ENCODE measurements at regions not wholly inside any gene's neighbourhood (a gene's known extent, or its start where the extent isn't known, plus 50 kb on each side); places are given as distances from the start of the nearest gene placed in this dataset.

DNA sequence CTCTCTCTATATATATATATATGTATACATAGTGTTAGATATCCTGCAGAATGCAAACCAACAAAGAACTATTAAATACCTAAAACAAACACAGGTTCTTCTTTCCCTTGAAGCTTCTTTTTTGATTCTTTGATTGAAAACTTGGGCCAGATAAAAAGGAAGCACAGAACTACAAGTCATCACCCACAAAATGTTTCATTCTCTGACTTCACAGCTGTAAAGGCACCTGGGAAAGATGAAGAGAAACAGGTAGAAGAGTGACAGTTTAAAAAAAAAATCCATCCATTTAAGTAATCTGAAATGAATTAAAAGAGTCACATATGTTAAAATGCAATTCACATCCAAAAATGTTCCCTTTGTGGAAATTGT lies 90.7 kb upstream of the FNDC3A start:
- no peak for TF ChIP-seq CTCF (IDR thresholded peaks at IDR 0.05; ENCODE audit: borderline replicate concordance, insufficient read depth, low read depth, low read length)
- H3K4me3 ChIP-seq (ENCODE audit: low read depth, low read length) = no peak overlapping the region

GRCh38 chr13:48888613-48889012 lies 87.1 kb upstream of the FNDC3A start:
- H3K4me3 ChIP-seq (ENCODE audit: low read depth, low read length) = no peak overlapping the region
- no peak for TF ChIP-seq CTCF (IDR thresholded peaks at IDR 0.05; ENCODE audit: borderline replicate concordance, insufficient read depth, low read depth, low read length)

GRCh38 chr13:48890391-48890790 lies 85.3 kb upstream of the FNDC3A start:
- TF ChIP-seq CTCF (IDR thresholded peaks at IDR 0.05; ENCODE audit: borderline replicate concordance, insufficient read depth, low read depth, low read length) = no peak

DNA sequence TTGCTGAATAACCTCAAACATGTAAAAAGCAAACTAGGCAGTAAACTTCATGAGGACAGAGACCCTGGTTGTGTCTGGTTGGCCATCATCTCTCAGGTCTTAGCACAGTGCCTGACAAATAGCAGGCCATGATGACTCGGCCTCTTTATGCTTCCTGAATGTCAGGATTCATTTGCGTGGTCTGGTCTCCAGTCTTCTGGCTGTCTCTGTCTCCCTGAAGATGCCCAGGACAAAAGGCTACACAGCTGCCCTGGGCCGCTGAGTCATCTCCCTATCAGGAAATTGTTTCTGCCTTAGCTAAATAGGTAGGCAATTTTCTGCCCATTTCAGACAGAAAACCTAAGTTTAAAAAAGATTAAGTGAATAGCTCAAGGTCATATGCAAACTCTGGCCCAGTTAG lies 84.1 kb upstream of the FNDC3A start:
- no peak overlapping the region for H3K4me3 ChIP-seq (ENCODE audit: low read depth, low read length)

More at GRCh38 chr13:48890391-48890790, 85.3 kb upstream of the FNDC3A start:
- no peak overlapping the region for H3K4me3 ChIP-seq (ENCODE audit: low read depth, low read length)

DNA sequence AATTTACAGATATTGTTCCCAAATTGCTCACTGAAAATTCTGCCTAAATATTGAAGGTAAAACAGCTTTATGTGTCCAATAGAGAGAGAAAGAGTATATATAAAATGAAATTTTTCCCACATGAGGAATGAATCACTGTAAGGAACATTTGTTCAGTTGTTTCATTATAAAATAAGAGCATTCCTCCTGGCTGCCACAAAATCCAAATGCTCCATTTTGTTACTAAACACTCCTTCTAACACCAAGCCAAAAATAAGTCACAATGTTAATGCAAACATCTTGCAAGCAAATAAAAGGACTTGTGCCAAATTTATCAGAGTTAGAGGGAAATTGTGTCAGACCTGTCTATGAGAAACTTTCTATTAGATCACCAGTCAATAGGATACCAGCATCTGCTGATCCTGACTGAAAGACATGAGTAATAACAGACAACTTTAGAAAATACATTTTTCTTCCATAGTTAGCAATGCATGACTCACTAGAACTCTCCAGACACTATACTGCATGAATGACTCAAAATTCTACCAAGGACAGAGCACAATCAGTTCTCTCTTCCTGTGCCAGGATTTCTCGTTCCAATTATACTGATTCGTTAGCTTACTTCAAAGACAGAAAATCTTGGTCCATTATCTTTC lies 83.5 kb upstream of the FNDC3A start:
- no peak overlapping the region for H3K4me3 ChIP-seq (ENCODE audit: low read depth, low read length)
- no peak for TF ChIP-seq CTCF (IDR thresholded peaks at IDR 0.05; ENCODE audit: borderline replicate concordance, insufficient read depth, low read depth, low read length)

More for the DNA sequence above, 84.1 kb upstream of the FNDC3A start:
- TF ChIP-seq CTCF (IDR thresholded peaks at IDR 0.05; ENCODE audit: borderline replicate concordance, insufficient read depth, low read depth, low read length) = no peak

DNA sequence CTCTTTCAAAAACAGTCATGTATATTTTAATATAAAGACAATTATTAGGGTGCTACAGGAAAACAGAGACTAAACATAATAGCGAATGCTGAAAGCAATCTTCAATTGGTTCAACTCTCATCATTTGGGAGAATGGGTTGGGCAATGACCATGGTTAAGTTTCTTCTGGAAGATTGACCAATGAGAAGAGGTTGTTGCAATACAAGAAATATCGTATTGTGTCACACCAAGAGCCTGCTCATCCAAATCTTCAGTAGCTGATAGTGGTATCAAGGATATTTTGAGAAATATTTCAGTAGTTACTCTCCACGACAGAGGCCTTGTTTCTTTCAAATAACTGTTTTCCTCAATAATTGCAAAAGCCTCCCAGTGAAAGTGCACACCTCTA lies 83.0 kb upstream of the FNDC3A start:
- TF ChIP-seq CTCF (IDR thresholded peaks at IDR 0.05; ENCODE audit: borderline replicate concordance, insufficient read depth, low read depth, low read length) = no peak
- no peak overlapping the region for H3K4me3 ChIP-seq (ENCODE audit: low read depth, low read length)

GRCh38 chr13:48896312-48896711 lies 79.4 kb upstream of the FNDC3A start:
- no peak for TF ChIP-seq CTCF (IDR thresholded peaks at IDR 0.05; ENCODE audit: borderline replicate concordance, insufficient read depth, low read depth, low read length)

More at GRCh38 chr13:48896312-48896711, 79.4 kb upstream of the FNDC3A start:
- H3K4me3 ChIP-seq (ENCODE audit: low read depth, low read length) = no peak overlapping the region

All from GM12875 (cell line).